HEK293 (cell line): ENCODE measurements at regions not wholly inside any gene's neighbourhood (a gene's known extent, or its start where the extent isn't known, plus 50 kb on each side); places are given as distances from the start of the nearest gene placed in this dataset.

ENCODE experiments used
- CTCF ChIA-PET: fragments of 350-600 bp; formaldehyde crosslinking; extraction: SDS; loops from one replicate; lab custom pipeline; 2021; ENCODE audit warnings: antibody characterized with exemption; lab: Yijun Ruan, JAX
- POLR2A ChIA-PET: fragments of 300-600 bp; formaldehyde crosslinking; extraction: SDS; loops from one replicate; lab custom pipeline; 2020; ENCODE audit warnings: antibody characterized with exemption, inconsistent platforms; lab: Yijun Ruan, JAX
- H3K27ac ChIP-seq: fragments of 200-500 bp; sonication (Bioruptor generic); 2 replicates; pipeline ENCODE4 v1.5.1; 2014; ENCODE audit warnings: low read depth, low read length, control low read depth, inconsistent platforms; ENCODE audit errors: extremely low read depth
- H3K36me3 ChIP-seq, 2 experiments: fragments of 200-500 bp in 1 of 2; sonication (Bioruptor generic) in 1 of 2; 1 replicate in 1 of 2; 2 replicates in 1 of 2; pipeline ENCODE4 v1.5.1; 2014 to 2017; ENCODE audit warnings: inconsistent platforms in 2 of 2, low read length in 2 of 2; ENCODE audit not compliant: control insufficient read depth in 2 of 2, insufficient read depth in 1 of 2
- H3K4me1 ChIP-seq: fragments of 200-500 bp; sonication (Bioruptor generic); 2 replicates; pipeline ENCODE4 v1.5.1; 2014; ENCODE audit warnings: mild to moderate bottlenecking, low read length, inconsistent platforms; ENCODE audit not compliant: control insufficient read depth, insufficient read depth
- H3K4me3 ChIP-seq: 2 replicates; pipeline ENCODE4 v1.5.1; 2011; ENCODE audit warnings: low read depth, mild to moderate bottlenecking, control low read depth, low read length, moderate library complexity
- H3K9me3 ChIP-seq: fragments of 200-500 bp; sonication (Bioruptor generic); 2 replicates; pipeline ENCODE4 v1.5.1; 2014; ENCODE audit warnings: low read depth, low read length, inconsistent platforms; ENCODE audit not compliant: control insufficient read depth, insufficient read depth
- BCL11A ChIP-seq: fragments of 450-650 bp; formaldehyde crosslinking; IDR thresholded peaks from 2 replicates; pipeline ENCODE4 v1.5.1; 2016; ENCODE audit warnings: low read depth, missing biosample characterization, missing genetic modification characterization
- RBAK ChIP-seq: fragments of 450-650 bp; formaldehyde crosslinking; IDR thresholded peaks from 2 replicates; pipeline ENCODE4 v1.5.1; 2016; ENCODE audit warnings: missing biosample characterization, missing genetic modification characterization
- SP7 ChIP-seq: fragments of 450-650 bp; formaldehyde crosslinking; IDR thresholded peaks from 2 replicates; pipeline ENCODE4 v1.5.1; 2016; ENCODE audit warnings: missing biosample characterization, missing genetic modification characterization
- TCF7L2 ChIP-seq: IDR thresholded peaks from 2 replicates; pipeline ENCODE4 v1.6.1; 2011; ENCODE audit warnings: low read depth, mild to moderate bottlenecking, inconsistent platforms, low read length, moderate library complexity, borderline replicate concordance
- WT1 ChIP-seq: fragments of 450-650 bp; formaldehyde crosslinking; IDR thresholded peaks from 2 replicates; pipeline ENCODE4 v1.5.1; 2016; ENCODE audit warnings: missing biosample characterization, missing genetic modification characterization
- YY1 ChIP-seq: fragments of 450-650 bp; formaldehyde crosslinking; IDR thresholded peaks from 2 replicates; pipeline ENCODE4 v1.5.1; 2018; ENCODE audit warnings: missing biosample characterization, missing genetic modification characterization
- ZBTB10 ChIP-seq: fragments of 450-650 bp; formaldehyde crosslinking; IDR thresholded peaks from 2 replicates; pipeline ENCODE4 v1.5.1; 2016; ENCODE audit warnings: missing biosample characterization, missing genetic modification characterization
- ZBTB6 ChIP-seq: fragments of 450-650 bp; formaldehyde crosslinking; IDR thresholded peaks from 2 replicates; pipeline ENCODE4 v1.5.1; 2017; ENCODE audit warnings: missing biosample characterization, missing genetic modification characterization
- ZFHX2 ChIP-seq: fragments of 450-650 bp; formaldehyde crosslinking; conservative IDR thresholded peaks from 2 replicates; pipeline ENCODE4 v1.5.1; 2016; ENCODE audit warnings: missing biosample characterization, missing genetic modification characterization
- ZNF132 ChIP-seq: fragments of 450-650 bp; formaldehyde crosslinking; IDR thresholded peaks from 2 replicates; pipeline ENCODE4 v1.5.1; 2017; ENCODE audit warnings: missing biosample characterization, missing genetic modification characterization, borderline replicate concordance
- ZNF248 ChIP-seq: fragments of 450-650 bp; formaldehyde crosslinking; IDR thresholded peaks from 2 replicates; pipeline ENCODE4 v1.5.1; 2017; ENCODE audit warnings: missing biosample characterization, missing genetic modification characterization
- ZNF280C ChIP-seq: fragments of 450-650 bp; formaldehyde crosslinking; IDR thresholded peaks from 2 replicates; pipeline ENCODE4 v1.5.1; 2016; ENCODE audit warnings: missing biosample characterization, missing genetic modification characterization
- ZNF341 ChIP-seq: fragments of 450-650 bp; formaldehyde crosslinking; IDR thresholded peaks from 2 replicates; pipeline ENCODE4; 2016; ENCODE audit warnings: low read depth, missing biosample characterization, missing genetic modification characterization
- ZNF561 ChIP-seq: fragments of 450-650 bp; IDR thresholded peaks from 2 replicates; pipeline ENCODE4 v1.5.1; 2018; ENCODE audit warnings: missing biosample characterization, missing genetic modification characterization, borderline replicate concordance
- ZNF692 ChIP-seq: fragments of 450-650 bp; formaldehyde crosslinking; IDR thresholded peaks from 2 replicates; pipeline ENCODE4 v1.5.1; 2016; ENCODE audit warnings: missing biosample characterization, missing genetic modification characterization
- ZNF830 ChIP-seq: fragments of 450-650 bp; IDR thresholded peaks from 2 replicates; pipeline ENCODE4 v1.5.0; 2018; ENCODE audit warnings: missing biosample characterization, missing genetic modification characterization, low read depth, mild to moderate bottlenecking, moderate library complexity
- ZNF843 ChIP-seq: fragments of 450-650 bp; formaldehyde crosslinking; IDR thresholded peaks from 2 replicates; pipeline ENCODE4 v1.5.1; 2016; ENCODE audit warnings: missing biosample characterization, missing genetic modification characterization
- ZSCAN4 ChIP-seq: fragments of 450-650 bp; formaldehyde crosslinking; IDR thresholded peaks from 2 replicates; pipeline ENCODE4 v1.5.1; 2017; ENCODE audit warnings: missing biosample characterization, missing genetic modification characterization
- TF ChIP-seq, protein P1 (sequence below): fragments of 450-650 bp; formaldehyde crosslinking; IDR thresholded peaks from 2 replicates; pipeline ENCODE4; 2016; ENCODE audit warnings: missing biosample characterization, missing genetic modification characterization

GRCh38 chr2:42928161-42928691 lies 135.8 kb upstream of the HAAO start:
- H3K4me3 ChIP-seq: no peak overlapping the region
- H3K27ac ChIP-seq: no peak overlapping the region; the same call in 1 of the 2 replicates
- ChIA-PET POLR2A (interaction anchor here (0.7 kb wide), 1 partner anchor 519 kb away, joined by 3 read pairs; no protein-coding TSS in a partner anchor), CTCF (interaction anchor here (0.6 to 3.4 kb wide), 13 partner anchors 10 to 490 kb away, joined by 3 to 14 read pairs (median 3); no protein-coding TSS in a partner anchor)
- H3K4me1 ChIP-seq: peaks cover 6% of the 10 kb centered on the region
- H3K9me3 ChIP-seq: no peaks in the 10 kb centered on the region
- TF ChIP-seq BCL11A (tag by site-specific recombination) (no peak), ZBTB6 (no peak), WT1 (tag by site-specific recombination) (peak; percentile 39; the same call in 1 of the 2 replicates), ZNF248 (tag by site-specific recombination) (no peak), ZNF830 (tag by site-specific recombination) (no peak), ZNF561 (tag by site-specific recombination) (no peak), TCF7L2 (peak; percentile 34; the same call in 1 of the 2 replicates), ZNF843 (tag by site-specific recombination) (no peak), ZNF280C (tag by site-specific recombination) (no peak), ZBTB10 (tag by site-specific recombination) (no peak)
- no peaks in the 10 kb centered on the region for H3K36me3 ChIP-seq

DNA sequence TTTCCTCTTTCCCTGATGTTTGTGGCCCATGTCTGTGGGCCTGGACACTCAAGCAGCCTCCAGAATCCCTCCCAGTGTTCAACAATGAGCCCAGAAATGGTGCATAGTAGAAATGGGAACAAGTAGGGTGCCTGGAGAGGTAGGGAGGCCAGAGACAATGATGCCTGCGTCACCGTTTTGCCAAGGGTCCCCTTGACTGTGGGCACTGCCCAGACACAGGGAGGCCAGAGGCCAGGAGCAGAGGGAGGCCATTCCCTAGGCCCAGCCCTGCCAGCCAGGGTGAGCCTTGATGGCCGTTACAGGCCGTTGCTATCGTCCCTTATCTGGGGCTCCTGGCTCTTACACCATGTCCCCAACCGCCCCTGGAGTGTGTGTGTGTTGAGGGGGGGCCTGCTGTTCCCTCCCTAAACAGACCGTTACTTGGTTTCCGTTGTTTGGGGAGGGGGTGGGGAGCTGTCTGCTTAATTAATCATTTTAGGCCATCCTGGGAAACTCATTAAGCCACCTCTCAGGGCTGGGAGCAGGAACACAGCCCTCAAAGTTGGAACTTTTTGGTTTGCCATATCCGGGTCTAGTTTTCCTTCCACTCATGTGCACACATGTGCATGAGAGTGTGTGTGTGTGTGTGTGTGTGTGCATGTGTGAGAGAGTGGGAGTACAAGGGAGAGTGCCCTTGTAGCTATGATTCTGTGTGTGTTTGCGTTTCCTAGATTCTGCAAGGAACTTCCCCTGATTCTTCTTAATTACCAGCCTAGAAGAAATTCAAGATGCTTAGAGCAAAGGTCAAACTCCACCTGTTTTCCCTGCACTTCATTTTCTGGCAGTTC lies 135.2 kb upstream of the HAAO start:
- H3K4me3 ChIP-seq: no peak overlapping the region
- POLR2A ChIA-PET: interaction anchor here (0.5 to 0.7 kb wide), 2 partner anchors 274 to 519 kb away, joined by 3 to 5 read pairs; no protein-coding TSS in a partner anchor
- no peaks in the 10 kb centered on the region for H3K9me3 ChIP-seq
- no peaks in the 10 kb centered on the region for H3K36me3 ChIP-seq
- CTCF ChIA-PET: interaction anchor here (0.6 to 3.4 kb wide), 10 partner anchors 17 to 491 kb away, joined by 3 to 14 read pairs (median 4); no protein-coding TSS in a partner anchor
- H3K4me1 ChIP-seq: peaks cover 6% of the 10 kb centered on the region
- peak overlapping the region; percentile 56 for H3K27ac ChIP-seq
- TF ChIP-seq ZNF341 (tag by site-specific recombination) (peak; percentile 77), ZFHX2 (peak; percentile 44), ZNF830 (tag by site-specific recombination) (no peak), ZSCAN4 (tag by site-specific recombination) (peak; percentile 80), SP7 (tag by site-specific recombination) (0 out of 2 replicates have a peak, but pooled peaks have one; percentile 41), ZNF692 (tag by site-specific recombination) (no peak), YY1 (tag by site-specific recombination) (no peak), RBAK (no peak), ZNF132 (no peak)
- TF ChIP-seq, protein P1, sequence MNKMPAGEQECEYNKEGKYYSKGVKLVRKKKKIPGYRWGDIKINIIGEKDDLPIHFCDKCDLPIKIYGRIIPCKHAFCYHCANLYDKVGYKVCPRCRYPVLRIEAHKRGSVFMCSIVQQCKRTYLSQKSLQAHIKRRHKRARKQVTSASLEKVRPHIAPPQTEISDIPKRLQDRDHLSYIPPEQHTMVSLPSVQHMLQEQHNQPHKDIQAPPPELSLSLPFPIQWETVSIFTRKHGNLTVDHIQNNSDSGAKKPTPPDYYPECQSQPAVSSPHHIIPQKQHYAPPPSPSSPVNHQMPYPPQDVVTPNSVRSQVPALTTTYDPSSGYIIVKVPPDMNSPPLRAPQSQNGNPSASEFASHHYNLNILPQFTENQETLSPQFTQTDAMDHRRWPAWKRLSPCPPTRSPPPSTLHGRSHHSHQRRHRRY (tag by site-specific recombination): no peak
